ENCODE measurements at regions not wholly inside any gene's neighbourhood (a gene's known extent, or its start where the extent isn't known, plus 50 kb on each side); places are given as distances from the start of the nearest gene placed in this dataset.
"Not testable (repeated sequence)": the region's sequence is repeated elsewhere in the genome, so short reads cannot be mapped to it uniquely, and the experiment has no call there.

- DNase-seq, result no peak
These were observed 90.4 kb upstream of the MCHR2 start for GRCh38 chr6:100084316-100084990.

GRCh38 chr6:100078509-100078908, 84.5 kb upstream of the MCHR2 start:
- no peak for DNase-seq

GRCh38 chr6:100065348-100065747, 71.3 kb upstream of the MCHR2 start:
- no peak for DNase-seq

GRCh38 chr6:100062621-100063020, 68.6 kb upstream of the MCHR2 start:
- DNase-seq, result no peak

GRCh38 chr6:100057941-100058340, 63.9 kb upstream of the MCHR2 start:
- DNase-seq, result no peak

- no peak for DNase-seq
These were observed 56.5 kb upstream of the MCHR2 start for GRCh38 chr6:100050550-100050949.

GRCh38 chr6:100043961-100044360, 49.9 kb upstream of the MCHR2 start:
- not testable (repeated sequence) for DNase-seq
